ENCODE measurements at regions not wholly inside any gene's neighbourhood (a gene's known extent, or its start where the extent isn't known, plus 50 kb on each side); places are given as distances from the start of the nearest gene placed in this dataset.

GRCh38 chr13:30147421-30147820, 159.9 kb downstream of the KATNAL1 start:
- H3K27ac Mint-ChIP-seq: peak overlapping the region; percentile 83
- no peak overlapping the region for H3K4me3 ChIP-seq (ENCODE audit: control extremely low read depth in 1 of 5, extremely low read depth in 1 of 5, insufficient read depth in 1 of 5, low read depth in 2 of 5, low read length in 4 of 5)
- peak; percentile 53 for ATAC-seq (ENCODE audit: low read depth)

GRCh38 chr13:30147015-30147414, 160.3 kb downstream of the KATNAL1 start:
- H3K4me1 Mint-ChIP-seq: peaks cover 47% of the 10 kb centered on the region
- intact Hi-C loops (cut with micrococcal nuclease): no loop called here

More at GRCh38 chr13:30147421-30147820, 159.9 kb downstream of the KATNAL1 start:
- Mint-ChIP-seq H3K9me3 (ENCODE audit: insufficient read depth) (no peaks in the 10 kb centered on the region), H3K4me3 (peak overlapping the region; percentile 17), H3K4me1 (peaks cover 46% of the 10 kb centered on the region), H3K27me3 (no peaks in the 10 kb centered on the region)
- Histone ChIP-seq H3K4me2 (replicated peaks; ENCODE audit: low read depth, low read length, poor library complexity, severe bottlenecking) (peak overlapping the region; percentile 35), H3K79me2 (ENCODE audit: control insufficient read depth, insufficient read depth, low read length) (no peaks in the 10 kb centered on the region), H3K27me3 (replicated peaks in 1 of 4; ENCODE audit: control extremely low read depth in 1 of 4, control insufficient read depth in 3 of 4, insufficient read depth in 4 of 4, low read length in 3 of 4) (no peaks in the 10 kb centered on the region), H3K36me3 (replicated peaks in 1 of 2; ENCODE audit: control extremely low read depth in 1 of 2, control insufficient read depth in 1 of 2, extremely low read depth in 1 of 2, insufficient read depth in 2 of 2, low read length in 1 of 2) (no peaks in the 10 kb centered on the region), H3K9ac (ENCODE audit: low read length) (no peak overlapping the region), H3K27ac (ENCODE audit: low read length in 2 of 2) (peak overlapping the region; percentile 44 to 51), H3K9me3 (ENCODE audit: control extremely low read depth in 1 of 3, control insufficient read depth in 2 of 3, insufficient read depth in 1 of 3, low read length in 2 of 3) (peaks cover 0 to 25% (median 7%) of the 10 kb centered on the region in 3 donors), H4K20me1 (ENCODE audit: control insufficient read depth, insufficient read depth, low read length, poor library complexity, severe bottlenecking) (no peaks in the 10 kb centered on the region), H3K4me1 (ENCODE audit: control insufficient read depth in 2 of 2, insufficient read depth in 2 of 2, low read length in 2 of 2) (peaks cover 18 to 46% of the 10 kb centered on the region in 2 donors), H2AFZ (ENCODE audit: insufficient read depth, low read depth, low read length, poor library complexity, severe bottlenecking) (peak overlapping the region; percentile 43)
- POLR2A ChIA-PET: interaction anchor here (0.9 kb wide), 1 partner anchor 15 kb away, joined by 3 read pairs; no protein-coding TSS in a partner anchor
- CTCF ChIA-PET: interaction anchor here (1.7 to 2.4 kb wide), 2 partner anchors 14 to 15 kb away, joined by 8 to 18 read pairs; no protein-coding TSS in a partner anchor
- no CpG with 5 or more reads among the region's 2 CpGs for WGBS (ENCODE audit: insufficient coverage)
- DNase-seq: peak; percentile 27
- intact Hi-C loops (cut with micrococcal nuclease): no loop called here
- no peak for TF ChIP-seq EZH2 (IDR thresholded peaks at IDR 0.05; ENCODE audit: borderline replicate concordance, insufficient read depth, low read depth, low read length, poor library complexity, severe bottlenecking)

More at GRCh38 chr13:30147015-30147414, 160.3 kb downstream of the KATNAL1 start:
- no peaks in the 10 kb centered on the region for H3K27me3 Mint-ChIP-seq
- Histone ChIP-seq H2AFZ (ENCODE audit: insufficient read depth, low read depth, low read length, poor library complexity, severe bottlenecking) (peak overlapping the region; percentile 20), H3K9ac (ENCODE audit: low read length) (no peak overlapping the region), H3K79me2 (ENCODE audit: control insufficient read depth, insufficient read depth, low read length) (no peaks in the 10 kb centered on the region), H4K20me1 (ENCODE audit: control insufficient read depth, insufficient read depth, low read length, poor library complexity, severe bottlenecking) (no peaks in the 10 kb centered on the region), H3K4me1 (ENCODE audit: control insufficient read depth in 2 of 2, insufficient read depth in 2 of 2, low read length in 2 of 2) (peaks cover 18 to 43% of the 10 kb centered on the region in 2 donors), H3K27me3 (replicated peaks in 1 of 4; ENCODE audit: control extremely low read depth in 1 of 4, control insufficient read depth in 3 of 4, insufficient read depth in 4 of 4, low read length in 3 of 4) (no peaks in the 10 kb centered on the region), H3K27ac (ENCODE audit: low read length in 2 of 2) (peak overlapping the region in 1 of 2 donors; percentile 44), H3K4me3 (ENCODE audit: control extremely low read depth in 1 of 5, extremely low read depth in 1 of 5, insufficient read depth in 1 of 5, low read depth in 2 of 5, low read length in 4 of 5) (no peak overlapping the region), H3K9me3 (ENCODE audit: control extremely low read depth in 1 of 3, control insufficient read depth in 2 of 3, insufficient read depth in 1 of 3, low read length in 2 of 3) (peaks cover 0 to 25% (median 7%) of the 10 kb centered on the region in 3 donors), H3K36me3 (replicated peaks in 1 of 2; ENCODE audit: control extremely low read depth in 1 of 2, control insufficient read depth in 1 of 2, extremely low read depth in 1 of 2, insufficient read depth in 2 of 2, low read length in 1 of 2) (no peaks in the 10 kb centered on the region), H3K4me2 (replicated peaks; ENCODE audit: low read depth, low read length, poor library complexity, severe bottlenecking) (no peak overlapping the region)
- ChIA-PET CTCF (interaction anchor here (2.4 kb wide), 1 partner anchor 14 kb away, joined by 18 read pairs; no protein-coding TSS in a partner anchor), POLR2A (no interaction called here)
- no peak for ATAC-seq (ENCODE audit: low read depth)
- WGBS (ENCODE audit: insufficient coverage): 75% methylated on average over 3 of the region's 4 CpGs
- H3K9me3 Mint-ChIP-seq (ENCODE audit: insufficient read depth): no peaks in the 10 kb centered on the region
- peak overlapping the region; percentile 83 for H3K27ac Mint-ChIP-seq
- TF ChIP-seq EZH2 (IDR thresholded peaks at IDR 0.05; ENCODE audit: borderline replicate concordance, insufficient read depth, low read depth, low read length, poor library complexity, severe bottlenecking): no peak
- TF ChIP-seq CTCF (IDR thresholded peaks at IDR 0.05): no peak
- no peak for DNase-seq
- H3K4me3 Mint-ChIP-seq: no peak overlapping the region

Data from B cell (primary cell).